Lung (tissue), 11 donors: ENCODE measurements at regions not wholly inside any gene's neighbourhood (a gene's known extent, or its start where the extent isn't known, plus 50 kb on each side); places are given as distances from the start of the nearest gene placed in this dataset.

Experiments
- ATAC-seq: fragments of 200-7000 bp; cut with Tn5 transposase; one replicate; pipeline ENCODE4 v1.9.1; 2020; ENCODE audit warnings: moderate number of reproducible peaks; ENCODE audit not compliant: insufficient read depth, low FRiP score
- DNase-seq, 3 donors: peaks; one replicate each; pipeline ENCODE4 v3.0.0-alpha.2; 2013 to 2017
- H3K27ac ChIP-seq, 2 donors: one replicate each; pipeline ENCODE4 v1.5.1; 2013; ENCODE audit warnings: mild to moderate bottlenecking in 2 of 2, moderate library complexity in 2 of 2, control low read depth in 1 of 2, inconsistent platforms in 1 of 2, low read depth in 1 of 2, low read length in 1 of 2
- H3K27me3 ChIP-seq, 3 donors: one replicate each; pipeline ENCODE4 v1.5.1; 2013; ENCODE audit warnings: low read length in 2 of 3; ENCODE audit not compliant: control insufficient read depth in 3 of 3, insufficient read depth in 3 of 3
- H3K36me3 ChIP-seq, 4 donors: one replicate each; pipeline ENCODE4 v1.5.1; 2013; ENCODE audit warnings: low read length in 4 of 4, mild to moderate bottlenecking in 1 of 4, moderate library complexity in 1 of 4; ENCODE audit not compliant: control insufficient read depth in 4 of 4, insufficient read depth in 4 of 4
- H3K4me1 ChIP-seq, 5 donors: one replicate each; pipeline ENCODE4 v1.5.1; 2013; ENCODE audit warnings: low read length in 5 of 5, mild to moderate bottlenecking in 2 of 5, moderate library complexity in 1 of 5; ENCODE audit not compliant: control insufficient read depth in 5 of 5, insufficient read depth in 5 of 5
- H3K4me3 ChIP-seq: one replicate; pipeline ENCODE4 v1.5.1; 2013; ENCODE audit warnings: mild to moderate bottlenecking, control low read depth, moderate library complexity
- H3K9ac ChIP-seq, 2 donors: one replicate each; pipeline ENCODE4 v1.5.1; 2013; ENCODE audit warnings: low read length in 2 of 2, control low read depth in 1 of 2; ENCODE audit not compliant: insufficient read depth in 1 of 2
- H3K9me3 ChIP-seq, 4 donors: one replicate each; pipeline ENCODE4 v1.5.1; 2013; ENCODE audit warnings: low read length in 3 of 4, mild to moderate bottlenecking in 1 of 4, moderate library complexity in 1 of 4; ENCODE audit not compliant: control insufficient read depth in 4 of 4, insufficient read depth in 3 of 4
- WGBS, 2 donors: extraction: QIAGEN DNeasy Blood & Tissue Kit; methylation state at CpG; one replicate each; pipeline ENCODE4 v1.1.7; 2013; 5-methylcytosine and 5-hydroxymethylcytosine counted together
- TF ChIP-seq, protein P1 (sequence below): IDR thresholded peaks from 2 replicates; pipeline ENCODE4 v1.5.1; 2012; ENCODE audit warnings: mild to moderate bottlenecking; ENCODE audit errors: control extremely low read depth, extremely low read depth
- donor health status: control.
- donor health status: control.
- donor health status: Bipolar disorder and iron deficiency.
- donor health status: healthy.
- donor health status: DM: yes; HTN: yes; CAD: no.

DNA sequence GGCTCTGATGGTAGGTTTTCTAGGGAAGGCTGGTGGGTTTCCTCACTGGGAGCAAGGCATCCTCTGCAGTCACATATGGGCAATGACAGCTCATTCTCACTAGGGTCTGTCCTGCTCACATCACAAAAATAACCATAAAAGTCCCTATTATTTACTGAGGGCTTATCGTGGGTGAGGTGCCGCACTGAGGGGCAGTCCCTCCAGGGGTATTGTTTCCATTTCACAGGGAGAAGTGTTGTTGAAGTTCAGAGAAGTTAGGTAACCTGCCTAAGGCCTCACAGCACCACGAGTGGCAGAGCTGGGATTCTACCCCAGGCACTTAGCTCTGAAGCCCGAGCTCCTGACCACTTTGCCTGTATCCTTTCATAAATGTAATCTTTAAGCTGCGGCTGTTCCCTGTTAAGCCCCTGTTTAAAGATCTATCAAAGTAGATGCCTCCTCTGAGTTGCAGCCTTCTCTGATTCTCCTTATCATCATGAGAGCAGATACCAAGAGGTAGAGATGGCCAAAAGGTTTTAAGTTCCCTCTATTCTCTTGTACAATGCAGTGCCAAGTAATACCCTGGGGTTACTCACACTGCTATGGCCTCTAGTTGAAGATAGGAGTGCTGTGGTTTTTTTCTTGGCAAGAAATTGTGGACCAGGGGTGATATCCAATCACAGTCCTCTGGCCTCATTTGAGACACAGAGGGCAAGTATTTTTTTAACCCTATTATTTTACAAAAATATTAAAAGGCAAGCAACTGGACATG lies 107.0 kb downstream of the RPLP1 start:
- Histone ChIP-seq H3K4me1 (peaks cover 0 to 8% (median 5%) of the 10 kb centered on the region in 5 donors), H3K9me3 (no peaks in the 10 kb centered on the region), H3K9ac (no peak overlapping the region), H3K27ac (no peak overlapping the region), H3K4me3 (no peak overlapping the region), H3K36me3 (no peaks in the 10 kb centered on the region), H3K27me3 (no peaks in the 10 kb centered on the region)
- no peak for DNase-seq
- WGBS, 2 donors, result 72% methylated on average over 5 of the region's 5 CpGs
- no peak for ATAC-seq
- TF ChIP-seq, protein P1, sequence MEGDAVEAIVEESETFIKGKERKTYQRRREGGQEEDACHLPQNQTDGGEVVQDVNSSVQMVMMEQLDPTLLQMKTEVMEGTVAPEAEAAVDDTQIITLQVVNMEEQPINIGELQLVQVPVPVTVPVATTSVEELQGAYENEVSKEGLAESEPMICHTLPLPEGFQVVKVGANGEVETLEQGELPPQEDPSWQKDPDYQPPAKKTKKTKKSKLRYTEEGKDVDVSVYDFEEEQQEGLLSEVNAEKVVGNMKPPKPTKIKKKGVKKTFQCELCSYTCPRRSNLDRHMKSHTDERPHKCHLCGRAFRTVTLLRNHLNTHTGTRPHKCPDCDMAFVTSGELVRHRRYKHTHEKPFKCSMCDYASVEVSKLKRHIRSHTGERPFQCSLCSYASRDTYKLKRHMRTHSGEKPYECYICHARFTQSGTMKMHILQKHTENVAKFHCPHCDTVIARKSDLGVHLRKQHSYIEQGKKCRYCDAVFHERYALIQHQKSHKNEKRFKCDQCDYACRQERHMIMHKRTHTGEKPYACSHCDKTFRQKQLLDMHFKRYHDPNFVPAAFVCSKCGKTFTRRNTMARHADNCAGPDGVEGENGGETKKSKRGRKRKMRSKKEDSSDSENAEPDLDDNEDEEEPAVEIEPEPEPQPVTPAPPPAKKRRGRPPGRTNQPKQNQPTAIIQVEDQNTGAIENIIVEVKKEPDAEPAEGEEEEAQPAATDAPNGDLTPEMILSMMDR, result no peak

DNA sequence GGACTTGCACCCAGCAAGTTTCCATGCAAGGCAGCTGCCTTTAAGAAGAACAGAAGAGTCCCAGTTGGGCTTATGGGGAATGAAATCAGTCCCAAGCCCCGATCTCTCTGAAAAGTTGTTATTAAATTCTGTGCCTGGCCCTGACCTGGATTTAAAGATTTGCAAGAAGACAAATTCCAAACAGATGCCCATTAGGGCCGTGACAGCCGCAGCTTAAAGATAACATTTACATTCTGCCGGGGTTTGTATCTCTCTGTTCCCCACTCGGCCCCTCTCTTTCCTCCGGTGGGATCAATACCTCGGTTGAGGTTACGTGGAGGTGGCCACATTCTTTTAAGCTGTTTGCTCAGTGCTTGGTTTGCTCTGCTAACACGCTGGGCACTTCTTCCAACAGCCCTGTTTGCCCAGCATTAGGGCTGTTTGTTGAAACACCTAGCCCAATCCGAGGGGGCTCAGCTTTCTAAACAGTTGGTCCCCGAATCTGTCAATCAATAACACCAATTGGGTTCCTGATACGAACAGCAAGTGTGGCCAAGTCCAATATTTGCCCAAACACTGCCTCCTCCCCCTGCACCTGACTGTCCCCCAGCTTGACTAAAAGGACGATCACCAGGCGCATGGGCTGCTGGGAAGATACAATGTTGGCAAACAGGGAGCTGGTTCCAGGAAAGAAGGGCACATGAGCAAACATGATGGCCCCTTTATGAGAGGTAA lies 108.6 kb downstream of the RPLP1 start:
- Histone ChIP-seq H3K4me3 (no peak overlapping the region), H3K36me3 (no peaks in the 10 kb centered on the region), H3K9ac (no peak overlapping the region), H3K4me1 (peaks cover 0 to 8% (median 5%) of the 10 kb centered on the region in 5 donors), H3K9me3 (no peaks in the 10 kb centered on the region), H3K27me3 (no peaks in the 10 kb centered on the region), H3K27ac (no peak overlapping the region)
- TF ChIP-seq, protein P1, result no peak
- no peak for ATAC-seq
- 57 to 77% methylated on average over 14 of the region's 14 CpGs for WGBS, 2 donors
- peak; percentile 25 to 58 (median 45) for DNase-seq

DNA sequence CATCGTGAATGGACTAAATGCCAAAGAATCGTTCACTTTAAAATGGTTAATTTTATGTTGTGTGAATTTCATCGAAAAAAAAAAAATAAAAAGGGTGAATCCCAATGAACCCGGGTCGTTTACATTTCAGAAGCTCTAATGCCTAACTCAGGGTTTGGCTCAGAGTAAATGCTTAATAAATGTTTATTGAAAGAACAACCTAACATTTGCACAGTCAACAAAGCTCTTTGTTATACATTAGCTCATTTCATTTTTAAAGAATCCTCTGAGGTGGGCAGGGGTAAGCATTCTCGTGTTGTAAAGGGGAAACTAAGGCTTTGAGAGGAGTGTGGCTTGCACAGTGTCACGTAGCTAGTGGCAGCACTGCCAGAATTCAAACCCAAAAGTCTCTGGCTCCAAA lies 109.5 kb downstream of the RPLP1 start:
- H3K27ac ChIP-seq, result no peak overlapping the region
- no peak overlapping the region for H3K4me3 ChIP-seq
- no peaks in the 10 kb centered on the region for H3K36me3 ChIP-seq

More for the DNA sequence above, 109.5 kb downstream of the RPLP1 start:
- WGBS, 2 donors, result 64 to 78% methylated on average over 7 of the region's 7 CpGs
- H3K27me3 ChIP-seq, result no peaks in the 10 kb centered on the region
- no peaks in the 10 kb centered on the region for H3K9me3 ChIP-seq
- TF ChIP-seq, protein P1, result no peak
- ATAC-seq (no peak), DNase-seq (no peak)
- H3K4me1 ChIP-seq, result peaks cover 0 to 8% (median 5%) of the 10 kb centered on the region in 5 donors
- no peak overlapping the region for H3K9ac ChIP-seq
